Body of pancreas (tissue), 4 donors: ENCODE measurements at regions not wholly inside any gene's neighbourhood (a gene's known extent, or its start where the extent isn't known, plus 50 kb on each side); places are given as distances from the start of the nearest gene placed in this dataset.

Source experiments
- CTCF ChIP-seq, 7 experiments: fragments of 450-650 bp in 4 of 7; fragments of 200-600 bp in 3 of 7; sonication (generic) in 3 of 7; IDR thresholded peaks; one replicate each; pipeline ENCODE4 v1.5.1; 2016 to 2019; ENCODE audit warnings: antibody characterized with exemption in 7 of 7
- POLR2A ChIP-seq, 3 donors: fragments of 450-650 bp; IDR thresholded peaks; one replicate each; pipeline ENCODE4 v1.6.1; 2016; ENCODE audit warnings: antibody characterized with exemption in 3 of 3, mild to moderate bottlenecking in 2 of 3

- TF ChIP-seq CTCF (IDR thresholded peaks at IDR 0.05) (no peak), POLR2A (IDR thresholded peaks at IDR 0.05) (no peak)
These were observed 94.2 kb upstream of the TNC start for GRCh38 chr9:115212125-115212605.
